HG03460 (cell line): ENCODE measurements at regions not wholly inside any gene's neighbourhood (a gene's known extent, or its start where the extent isn't known, plus 50 kb on each side); places are given as distances from the start of the nearest gene placed in this dataset.

Experiments used
- ATAC-seq: cut with Tn5 transposase; IDR thresholded peaks from one replicate; pipeline ENCODE4 v1.9.1; 2021; ENCODE audit not compliant: unreplicated experiment

GRCh38 chr7:130960208-130960988, 226.4 kb upstream of the KLF14 start:
- no peak for ATAC-seq

- ATAC-seq, result peak; percentile 70
These were observed 227.2 kb upstream of the KLF14 start for GRCh38 chr7:130961128-130961601.

- no peak for ATAC-seq
These were observed 228.1 kb upstream of the KLF14 start for GRCh38 chr7:130962109-130962508.

- ATAC-seq, result no peak
These were observed 229.3 kb upstream of the KLF14 start for GRCh38 chr7:130963339-130963738.

- ATAC-seq, result no peak
These were observed 231.5 kb upstream of the KLF14 start for GRCh38 chr7:130965515-130965914.

GRCh38 chr7:130966246-130967009, 232.4 kb upstream of the KLF14 start:
- peak; percentile 46 for ATAC-seq

GRCh38 chr7:130970196-130970595, 236.2 kb upstream of the KLF14 start:
- ATAC-seq, result no peak

GRCh38 chr7:130970696-130971095, 236.7 kb upstream of the KLF14 start:
- no peak for ATAC-seq

- no peak for ATAC-seq
These were observed 237.3 kb upstream of the KLF14 start for GRCh38 chr7:130971297-130971696.

- ATAC-seq, result no peak
These were observed 238.2 kb upstream of the KLF14 start for GRCh38 chr7:130972201-130972600.

- no peak for ATAC-seq
These were observed 239.6 kb upstream of the KLF14 start for GRCh38 chr7:130973637-130974036.

GRCh38 chr7:130974169-130974568, 240.2 kb upstream of the KLF14 start:
- ATAC-seq, result no peak

GRCh38 chr7:130974794-130975193, 240.8 kb upstream of the KLF14 start:
- ATAC-seq, result no peak

GRCh38 chr7:130975731-130976130, 241.7 kb upstream of the KLF14 start:
- no peak for ATAC-seq

- ATAC-seq, result peak; percentile 75
These were observed 248.2 kb upstream of the KLF14 start for GRCh38 chr7:130982160-130982638.

- ATAC-seq, result no peak
These were observed 248.6 kb upstream of the KLF14 start for GRCh38 chr7:130982651-130983050.

- no peak for ATAC-seq
These were observed 251.4 kb upstream of the KLF14 start for GRCh38 chr7:130985361-130985760.

GRCh38 chr7:130986261-130986690, 252.3 kb upstream of the KLF14 start:
- no peak for ATAC-seq

GRCh38 chr7:130987092-130987491, 253.1 kb upstream of the KLF14 start:
- ATAC-seq, result no peak

GRCh38 chr7:130988443-130988842, 254.4 kb upstream of the KLF14 start:
- ATAC-seq, result no peak

- no peak for ATAC-seq
These were observed 255.2 kb upstream of the KLF14 start for GRCh38 chr7:130989101-130989795.
